IPS-18a (cell line): ENCODE measurements at regions not wholly inside any gene's neighbourhood (a gene's known extent, or its start where the extent isn't known, plus 50 kb on each side); places are given as distances from the start of the nearest gene placed in this dataset.
"Not testable (repeated sequence)": the region's sequence is repeated elsewhere in the genome, so short reads cannot be mapped to it uniquely, and the experiment has no call there.

Experiments
- H3K27ac ChIP-seq: one replicate; pipeline ENCODE4 v1.5.1; 2013; ENCODE audit warnings: low read length
- H3K27me3 ChIP-seq: one replicate; pipeline ENCODE4 v1.6.1; 2013; ENCODE audit warnings: mild to moderate bottlenecking, low read length; ENCODE audit not compliant: control insufficient read depth, insufficient read depth
- H3K36me3 ChIP-seq: one replicate; pipeline ENCODE4 v1.6.1; 2013; ENCODE audit warnings: low read depth, low read length; ENCODE audit not compliant: control insufficient read depth
- H3K4me1 ChIP-seq: one replicate; pipeline ENCODE4 v1.6.1; 2013; ENCODE audit warnings: low read depth, low read length; ENCODE audit not compliant: control insufficient read depth
- H3K4me3 ChIP-seq: one replicate; pipeline ENCODE4 v1.5.1; 2013; ENCODE audit warnings: low read length
- H3K9ac ChIP-seq: one replicate; pipeline ENCODE4 v1.6.1; 2013; ENCODE audit warnings: mild to moderate bottlenecking, low read length, moderate library complexity
- H3K9me3 ChIP-seq: one replicate; pipeline ENCODE4 v1.6.1; 2013; ENCODE audit warnings: low read depth, low read length; ENCODE audit not compliant: control insufficient read depth

DNA sequence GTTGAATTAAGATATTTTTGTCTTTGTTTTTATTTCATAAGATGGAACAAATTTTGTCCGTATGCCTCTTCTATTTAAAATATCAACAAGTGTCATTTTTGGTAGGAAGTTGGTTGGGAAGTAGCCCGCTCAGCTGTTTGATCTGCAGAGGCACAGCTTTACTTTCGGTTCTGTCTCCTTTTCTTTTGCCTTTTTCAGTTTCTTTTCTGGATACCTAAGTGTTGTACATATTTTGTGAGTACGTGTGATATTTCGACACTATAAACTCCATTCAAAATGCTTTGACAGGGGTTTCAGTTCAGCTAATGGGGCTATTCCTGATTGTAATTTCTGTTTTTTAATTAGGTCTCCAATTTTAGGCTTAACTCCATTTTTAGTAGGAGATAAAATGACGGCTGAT lies 1785.0 kb upstream of the LRRTM1 start:
- no peaks in the 10 kb centered on the region for H3K27me3 ChIP-seq
- no peaks in the 10 kb centered on the region for H3K36me3 ChIP-seq
- H3K9me3 ChIP-seq = peaks cover 6% of the 10 kb centered on the region
- no peak overlapping the region for H3K27ac ChIP-seq
- H3K4me3 ChIP-seq = no peak overlapping the region
- no peaks in the 10 kb centered on the region for H3K4me1 ChIP-seq
- no peak overlapping the region for H3K9ac ChIP-seq

GRCh38 chr2:82084679-82085392 lies 1780.3 kb upstream of the LRRTM1 start:
- H3K36me3 ChIP-seq = no peaks in the 10 kb centered on the region
- H3K27me3 ChIP-seq = no peaks in the 10 kb centered on the region
- no peak overlapping the region for H3K27ac ChIP-seq
- H3K9ac ChIP-seq = no peak overlapping the region
- peaks cover 6% of the 10 kb centered on the region for H3K9me3 ChIP-seq
- no peaks in the 10 kb centered on the region for H3K4me1 ChIP-seq
- no peak overlapping the region for H3K4me3 ChIP-seq

DNA sequence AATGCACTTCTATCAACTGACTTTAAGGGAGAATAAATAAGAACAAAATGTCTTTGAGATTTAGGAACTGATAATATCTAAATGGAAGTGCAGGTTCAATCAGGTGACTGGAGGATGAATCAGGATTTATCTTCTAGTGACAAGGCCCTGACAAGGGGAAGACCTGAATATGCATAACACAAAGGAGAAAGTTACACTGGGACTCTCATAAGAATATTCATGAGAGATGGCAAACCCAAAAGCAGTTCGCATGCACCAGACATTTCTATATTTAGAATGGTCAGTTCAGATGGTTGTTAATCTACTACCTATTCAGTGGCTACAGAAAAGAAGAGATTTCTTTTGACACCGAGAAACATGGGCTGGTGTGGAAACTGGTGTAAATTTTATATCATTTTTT lies 1771.3 kb upstream of the LRRTM1 start:
- Histone ChIP-seq H3K9me3 (no peaks in the 10 kb centered on the region), H3K4me1 (no peaks in the 10 kb centered on the region), H3K9ac (no peak overlapping the region), H3K27ac (no peak overlapping the region), H3K36me3 (no peaks in the 10 kb centered on the region), H3K27me3 (no peaks in the 10 kb centered on the region), H3K4me3 (no peak overlapping the region)

GRCh38 chr2:82062463-82062862 lies 1757.9 kb upstream of the LRRTM1 start:
- Histone ChIP-seq H3K4me1 (peaks cover 9% of the 10 kb centered on the region), H3K4me3 (no peak overlapping the region), H3K27ac (no peak overlapping the region), H3K27me3 (no peaks in the 10 kb centered on the region), H3K9me3 (no peaks in the 10 kb centered on the region), H3K9ac (no peak overlapping the region), H3K36me3 (no peaks in the 10 kb centered on the region)

GRCh38 chr2:82055846-82056245 lies 1751.3 kb upstream of the LRRTM1 start:
- Histone ChIP-seq H3K36me3 (no peaks in the 10 kb centered on the region), H3K9me3 (no peaks in the 10 kb centered on the region), H3K27me3 (no peaks in the 10 kb centered on the region), H3K4me3 (no peak overlapping the region), H3K9ac (no peak overlapping the region), H3K27ac (no peak overlapping the region), H3K4me1 (peaks cover 4% of the 10 kb centered on the region)

DNA sequence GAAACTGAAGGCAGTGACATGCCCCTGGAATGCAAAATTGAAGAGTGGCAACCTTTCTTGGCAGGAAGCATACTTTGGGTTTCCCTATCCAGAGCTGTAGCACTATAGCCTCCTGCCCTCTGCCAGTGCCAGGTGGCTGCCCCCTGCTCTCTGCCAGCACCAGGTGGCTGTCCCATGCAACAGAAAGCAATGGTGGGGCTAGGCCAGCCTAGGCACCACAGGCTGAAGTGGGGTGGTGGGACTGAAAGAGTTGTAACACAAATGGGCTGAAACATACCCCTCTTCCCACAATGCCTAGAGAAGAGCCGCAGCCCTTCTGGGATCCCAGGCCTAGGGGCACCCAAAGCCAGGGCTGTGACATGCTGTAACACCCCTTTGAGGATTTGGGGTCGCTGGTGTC lies 1739.3 kb upstream of the LRRTM1 start:
- H3K36me3 ChIP-seq = no peaks in the 10 kb centered on the region
- no peaks in the 10 kb centered on the region for H3K9me3 ChIP-seq
- H3K9ac ChIP-seq = no peak overlapping the region
- H3K4me1 ChIP-seq = no peaks in the 10 kb centered on the region
- no peaks in the 10 kb centered on the region for H3K27me3 ChIP-seq
- no peak overlapping the region for H3K27ac ChIP-seq
- no peak overlapping the region for H3K4me3 ChIP-seq

GRCh38 chr2:82027921-82028615 lies 1723.5 kb upstream of the LRRTM1 start:
- Histone ChIP-seq H3K4me1 (no peaks in the 10 kb centered on the region), H3K9me3 (no peaks in the 10 kb centered on the region), H3K27ac (no peak overlapping the region), H3K27me3 (no peaks in the 10 kb centered on the region), H3K4me3 (no peak overlapping the region), H3K9ac (no peak overlapping the region), H3K36me3 (no peaks in the 10 kb centered on the region)

DNA sequence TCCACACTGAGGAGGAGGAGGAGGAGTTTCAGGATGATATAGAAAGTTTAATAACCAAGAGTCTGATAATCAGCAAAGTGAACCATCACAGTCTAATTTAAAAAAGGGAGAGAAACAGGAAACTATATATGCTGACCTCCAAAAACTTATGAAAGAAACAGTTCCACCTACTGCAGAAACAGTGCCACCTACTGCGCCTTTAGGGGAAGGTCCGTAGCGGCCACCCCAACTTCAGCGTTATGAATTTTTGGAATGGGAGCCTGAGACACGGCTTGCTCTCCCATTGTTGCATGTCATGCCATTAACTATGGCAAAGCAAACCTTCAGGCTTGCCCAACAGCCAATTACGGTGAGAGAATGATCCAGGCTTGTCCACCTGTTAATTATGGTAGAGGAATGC lies 1719.2 kb upstream of the LRRTM1 start:
- no peaks in the 10 kb centered on the region for H3K27me3 ChIP-seq
- no peaks in the 10 kb centered on the region for H3K36me3 ChIP-seq
- H3K9me3 ChIP-seq = no peaks in the 10 kb centered on the region
- H3K4me3 ChIP-seq = no peak overlapping the region
- no peaks in the 10 kb centered on the region for H3K4me1 ChIP-seq
- no peak overlapping the region for H3K9ac ChIP-seq
- H3K27ac ChIP-seq = no peak overlapping the region

GRCh38 chr2:82013641-82014040 lies 1709.1 kb upstream of the LRRTM1 start:
- Histone ChIP-seq H3K36me3 (no peaks in the 10 kb centered on the region), H3K27me3 (peaks cover 6% of the 10 kb centered on the region), H3K4me1 (peaks cover 12% of the 10 kb centered on the region), H3K4me3 (peak overlapping the region; percentile 39), H3K9me3 (no peaks in the 10 kb centered on the region), H3K27ac (no peak overlapping the region), H3K9ac (no peak overlapping the region)

- Histone ChIP-seq H3K4me3 (no peak overlapping the region), H3K36me3 (no peaks in the 10 kb centered on the region), H3K9ac (no peak overlapping the region), H3K4me1 (peaks cover 29% of the 10 kb centered on the region), H3K9me3 (no peaks in the 10 kb centered on the region), H3K27ac (no peak overlapping the region), H3K27me3 (no peaks in the 10 kb centered on the region)
Measured at GRCh38 chr2:82007071-82007664, 1702.6 kb upstream of the LRRTM1 start.

DNA sequence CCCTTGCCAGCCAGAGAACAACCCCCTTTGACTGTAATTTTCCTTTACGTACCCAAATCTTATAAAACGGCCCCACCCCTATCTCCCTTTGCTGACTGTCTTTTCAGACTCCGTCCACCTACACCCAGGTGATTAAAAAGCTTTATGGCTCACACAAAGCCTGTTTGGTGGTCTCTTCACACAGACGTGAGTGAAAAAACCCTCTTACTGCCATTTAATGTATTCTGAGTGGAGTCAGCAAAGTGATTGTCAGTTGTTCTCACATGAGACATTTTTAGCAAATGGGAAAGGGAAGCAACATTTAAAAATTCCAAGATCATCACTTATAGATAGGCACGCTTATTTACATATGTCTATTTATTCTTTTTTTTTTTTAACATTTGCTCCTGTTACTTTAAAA lies 1701.3 kb upstream of the LRRTM1 start:
- peaks cover 29% of the 10 kb centered on the region for H3K4me1 ChIP-seq
- not testable (repeated sequence) for H3K9me3 ChIP-seq, H3K9ac ChIP-seq, H3K27me3 ChIP-seq, H3K36me3 ChIP-seq, H3K27ac ChIP-seq, H3K4me3 ChIP-seq

- Histone ChIP-seq H3K4me3 (no peak overlapping the region), H3K27ac (no peak overlapping the region), H3K36me3 (no peaks in the 10 kb centered on the region), H3K9ac (no peak overlapping the region), H3K4me1 (peaks cover 23% of the 10 kb centered on the region), H3K27me3 (no peaks in the 10 kb centered on the region), H3K9me3 (no peaks in the 10 kb centered on the region)
Measured at GRCh38 chr2:82001614-82002013, 1697.1 kb upstream of the LRRTM1 start.
